K562 (cell line): ENCODE measurements at regions not wholly inside any gene's neighbourhood (a gene's known extent, or its start where the extent isn't known, plus 50 kb on each side); places are given as distances from the start of the nearest gene placed in this dataset.

Source experiments
- BRD4 ChIP-seq: fragments of 200-600 bp; sonication (generic); IDR thresholded peaks from 2 replicates; pipeline ENCODE4 v1.6.1; 2017; ENCODE audit warnings: inconsistent platforms
- CHD4 ChIP-seq: fragments of 200-600 bp; sonication (generic); IDR thresholded peaks from 3 replicates; pipeline ENCODE4 v1.6.1; 2012; ENCODE audit warnings: low read depth, mild to moderate bottlenecking, mixed read lengths, low read length, inconsistent platforms; ENCODE audit not compliant: insufficient read depth, insufficient replicate concordance, poor library complexity, severe bottlenecking
- CREB1 ChIP-seq, 2 experiments: sonication (generic) in 1 of 2; formaldehyde crosslinking in 1 of 2; IDR thresholded peaks; 2 replicates each; pipeline versions ENCODE4 v1.6.1 to v1.8.0; 2012 to 2022; ENCODE audit warnings: inconsistent platforms in 1 of 2, mild to moderate bottlenecking in 1 of 2, missing genetic modification reagents in 1 of 2, moderate library complexity in 1 of 2
- EGR1 ChIP-seq: fragments of 450-650 bp; conservative IDR thresholded peaks from 2 replicates; pipeline ENCODE4 v1.6.1; 2017; ENCODE audit warnings: mild to moderate bottlenecking
- HMG20B ChIP-seq: fragments of 250-450 bp; sonication (Bioruptor Pico); IDR thresholded peaks from 2 replicates; pipeline ENCODE4 v1.5.0; 2021; ENCODE audit warnings: mild to moderate bottlenecking
- MXI1 ChIP-seq: IDR thresholded peaks from 2 replicates; pipeline ENCODE4 v1.6.1; 2011; ENCODE audit warnings: low read depth, mild to moderate bottlenecking, improper control_type of control experiment, low read length
- NKRF ChIP-seq: fragments of 450-650 bp; IDR thresholded peaks from 2 replicates; pipeline ENCODE4 v1.6.1; 2016; ENCODE audit warnings: borderline replicate concordance
- REST ChIP-seq, 2 experiments: fragments of 450-650 bp; formaldehyde crosslinking in 1 of 2; IDR thresholded peaks; 2 replicates each; pipeline versions ENCODE4 v1.4.0 to v1.6.1; 2014 to 2020; ENCODE audit warnings: mild to moderate bottlenecking in 2 of 2, borderline replicate concordance in 1 of 2, low read depth in 1 of 2
- SMC3 ChIP-seq: conservative IDR thresholded peaks from 2 replicates; pipeline ENCODE4 v1.6.1; 2011; ENCODE audit warnings: low read depth, low read length, improper control_type of control experiment; ENCODE audit not compliant: insufficient read depth
- TAF1 ChIP-seq: IDR thresholded peaks from 2 replicates; pipeline ENCODE4 v1.6.1; 2011; ENCODE audit warnings: mild to moderate bottlenecking, low read length, moderate library complexity; ENCODE audit not compliant: insufficient read depth, control insufficient read depth, severe bottlenecking; ENCODE audit errors: extremely low read depth
- ZNF239 ChIP-seq: fragments of 250-450 bp; sonication (Bioruptor Pico); IDR thresholded peaks from 2 replicates; pipeline ENCODE4 v1.4.0; 2020; ENCODE audit warnings: mild to moderate bottlenecking
- ZNF77 ChIP-seq: fragments of 250-450 bp; sonication (Bioruptor Pico); IDR thresholded peaks from 2 replicates; pipeline ENCODE4 v1.5.0; 2020
- TF ChIP-seq, protein P1 (sequence below): IDR thresholded peaks from 3 replicates; pipeline ENCODE4 v1.6.1; 2011; ENCODE audit warnings: borderline replicate concordance, mild to moderate bottlenecking; ENCODE audit not compliant: insufficient read length, insufficient read depth

- no peak for TF ChIP-seq REST (IDR thresholded peaks at IDR 0.05; ENCODE audit: borderline replicate concordance)
- no peak for TF ChIP-seq REST (CRISPR knock-in tag; IDR thresholded peaks at IDR 0.05; ENCODE audit: low read depth)
- TF ChIP-seq TAF1, result no peak
- TF ChIP-seq NKRF, result no peak
- no peak for TF ChIP-seq CHD4
- no peak for TF ChIP-seq MXI1
- no peak for TF ChIP-seq ZNF239 (CRISPR knock-in tag)
- TF ChIP-seq ZNF77 (CRISPR knock-in tag), result no peak
- no peak for TF ChIP-seq HMG20B
- TF ChIP-seq, protein P1, sequence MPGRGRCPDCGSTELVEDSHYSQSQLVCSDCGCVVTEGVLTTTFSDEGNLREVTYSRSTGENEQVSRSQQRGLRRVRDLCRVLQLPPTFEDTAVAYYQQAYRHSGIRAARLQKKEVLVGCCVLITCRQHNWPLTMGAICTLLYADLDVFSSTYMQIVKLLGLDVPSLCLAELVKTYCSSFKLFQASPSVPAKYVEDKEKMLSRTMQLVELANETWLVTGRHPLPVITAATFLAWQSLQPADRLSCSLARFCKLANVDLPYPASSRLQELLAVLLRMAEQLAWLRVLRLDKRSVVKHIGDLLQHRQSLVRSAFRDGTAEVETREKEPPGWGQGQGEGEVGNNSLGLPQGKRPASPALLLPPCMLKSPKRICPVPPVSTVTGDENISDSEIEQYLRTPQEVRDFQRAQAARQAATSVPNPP, result no peak
- TF ChIP-seq SMC3, result no peak
- TF ChIP-seq BRD4, result no peak
- no peak for TF ChIP-seq CREB1 (IDR thresholded peaks at IDR 0.05)
- TF ChIP-seq CREB1 (CRISPR knock-in tag; IDR thresholded peaks at IDR 0.05), result no peak
- TF ChIP-seq EGR1, result no peak
Measured at GRCh38 chr21:29235714-29236197, 63.0 kb upstream of the BACH1 start.
